ENCODE measurements at regions not wholly inside any gene's neighbourhood (a gene's known extent, or its start where the extent isn't known, plus 50 kb on each side); places are given as distances from the start of the nearest gene placed in this dataset.
"Not testable (repeated sequence)": the region's sequence is repeated elsewhere in the genome, so short reads cannot be mapped to it uniquely, and the experiment has no call there.

- no peak for ATAC-seq (ENCODE audit: low read depth)
- TF ChIP-seq CTCF (IDR thresholded peaks at IDR 0.05): no peak
- H3K9me3 Mint-ChIP-seq: no peaks in the 10 kb centered on the region
- no peak overlapping the region for H3K27ac Mint-ChIP-seq
- H3K27me3 Mint-ChIP-seq: no peaks in the 10 kb centered on the region
- peaks cover 4% of the 10 kb centered on the region for H3K4me1 Mint-ChIP-seq
- ChIA-PET POLR2A (no interaction called here), CTCF (no interaction called here)
- H3K36me3 Mint-ChIP-seq (ENCODE audit: low read depth): no peaks in the 10 kb centered on the region
- no peak overlapping the region for H3K4me3 Mint-ChIP-seq
- intact Hi-C loops (cut with micrococcal nuclease): no loop called here
- DNase-seq: no peak
Measured at GRCh38 chr9:81801190-81801589, 111.8 kb upstream of the TLE1 start.

DNA sequence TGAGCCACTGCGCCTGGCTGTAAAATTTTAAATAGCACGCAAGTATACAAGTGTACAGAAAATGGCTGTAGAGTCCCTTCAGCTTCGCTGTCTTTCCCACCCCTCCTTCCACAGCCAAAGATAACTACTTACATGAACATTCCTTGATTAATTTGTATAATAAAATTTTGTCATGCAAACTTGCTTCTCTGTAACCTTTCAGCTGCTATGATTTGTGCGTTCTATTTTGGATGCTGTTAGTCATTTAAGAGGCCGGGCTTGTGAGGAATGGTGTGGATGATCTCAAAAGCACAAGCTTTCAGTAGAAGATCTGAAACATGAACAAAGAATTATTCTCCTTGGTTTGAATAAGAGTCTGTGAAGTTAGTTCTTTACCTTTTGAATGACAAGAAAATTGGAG lies 115.0 kb upstream of the TLE1 start:
- Mint-ChIP-seq H3K9me3 (no peaks in the 10 kb centered on the region), H3K27me3 (no peaks in the 10 kb centered on the region), H3K27ac (no peak overlapping the region), H3K36me3 (ENCODE audit: low read depth) (no peaks in the 10 kb centered on the region), H3K4me3 (no peak overlapping the region), H3K4me1 (peaks cover 4% of the 10 kb centered on the region)
- intact Hi-C loops (cut with micrococcal nuclease): no loop called here
- no peak for DNase-seq
- ChIA-PET CTCF (no interaction called here), POLR2A (no interaction called here)
- no peak for ATAC-seq (ENCODE audit: low read depth)
- TF ChIP-seq CTCF (IDR thresholded peaks at IDR 0.05): no peak

DNA sequence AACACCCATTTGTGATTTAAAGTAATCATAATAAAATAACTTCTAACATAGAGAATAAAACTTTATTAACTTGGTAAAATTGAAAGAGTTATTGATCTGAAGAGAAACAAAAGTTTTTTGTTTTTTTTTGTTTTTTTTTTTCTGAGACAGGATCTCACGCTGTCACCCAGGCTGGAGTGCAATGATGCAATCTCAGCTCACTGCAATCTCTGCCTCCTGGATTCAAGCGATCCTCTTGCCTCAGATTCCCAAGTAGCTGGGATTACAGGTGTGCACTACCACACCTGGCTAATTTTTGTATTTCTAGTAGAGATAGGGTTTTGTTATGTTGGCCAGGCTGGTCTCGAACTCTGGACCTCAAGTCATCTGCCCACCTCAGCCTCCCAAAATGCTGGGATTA lies 116.5 kb upstream of the SPATA31D4 start:
- H3K4me1 Mint-ChIP-seq: peaks cover 26% of the 10 kb centered on the region
- DNase-seq; intact Hi-C loops (cut with micrococcal nuclease); H3K36me3 Mint-ChIP-seq (ENCODE audit: low read depth); H3K4me3 Mint-ChIP-seq; H3K27ac Mint-ChIP-seq; H3K9me3 Mint-ChIP-seq; ATAC-seq (ENCODE audit: low read depth); CTCF ChIA-PET; POLR2A ChIA-PET; H3K27me3 Mint-ChIP-seq: not testable (repeated sequence)

DNA sequence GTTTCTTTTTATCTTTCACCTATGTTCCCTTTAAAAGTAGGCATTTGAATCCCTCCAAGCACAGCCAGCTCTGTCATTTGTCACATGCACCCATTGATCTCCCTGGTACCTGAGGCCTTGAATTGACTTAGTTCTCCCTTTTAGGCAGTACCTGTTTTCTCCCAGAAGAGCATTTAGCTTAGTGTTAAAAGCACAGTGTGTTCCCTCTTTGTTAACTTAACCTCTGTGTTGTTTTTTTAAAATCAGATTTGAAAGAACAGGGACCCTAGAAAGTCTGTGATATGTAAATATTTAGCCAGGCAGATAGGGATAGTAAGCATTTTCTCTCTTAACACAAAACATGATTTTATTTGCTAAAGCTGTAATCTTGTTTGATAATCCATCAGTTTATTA lies 113.8 kb upstream of the SPATA31D4 start:
- no peaks in the 10 kb centered on the region for H3K9me3 Mint-ChIP-seq
- no peaks in the 10 kb centered on the region for H3K27me3 Mint-ChIP-seq
- no peak for ATAC-seq (ENCODE audit: low read depth)
- H3K36me3 Mint-ChIP-seq (ENCODE audit: low read depth): no peaks in the 10 kb centered on the region
- CTCF ChIA-PET: no interaction called here
- H3K27ac Mint-ChIP-seq: no peak overlapping the region
- intact Hi-C loops (cut with micrococcal nuclease): no loop called here
- TF ChIP-seq CTCF (IDR thresholded peaks at IDR 0.05): no peak
- POLR2A ChIA-PET: no interaction called here
- H3K4me3 Mint-ChIP-seq: no peak overlapping the region
- DNase-seq: no peak
- H3K4me1 Mint-ChIP-seq: peaks cover 26% of the 10 kb centered on the region

DNA sequence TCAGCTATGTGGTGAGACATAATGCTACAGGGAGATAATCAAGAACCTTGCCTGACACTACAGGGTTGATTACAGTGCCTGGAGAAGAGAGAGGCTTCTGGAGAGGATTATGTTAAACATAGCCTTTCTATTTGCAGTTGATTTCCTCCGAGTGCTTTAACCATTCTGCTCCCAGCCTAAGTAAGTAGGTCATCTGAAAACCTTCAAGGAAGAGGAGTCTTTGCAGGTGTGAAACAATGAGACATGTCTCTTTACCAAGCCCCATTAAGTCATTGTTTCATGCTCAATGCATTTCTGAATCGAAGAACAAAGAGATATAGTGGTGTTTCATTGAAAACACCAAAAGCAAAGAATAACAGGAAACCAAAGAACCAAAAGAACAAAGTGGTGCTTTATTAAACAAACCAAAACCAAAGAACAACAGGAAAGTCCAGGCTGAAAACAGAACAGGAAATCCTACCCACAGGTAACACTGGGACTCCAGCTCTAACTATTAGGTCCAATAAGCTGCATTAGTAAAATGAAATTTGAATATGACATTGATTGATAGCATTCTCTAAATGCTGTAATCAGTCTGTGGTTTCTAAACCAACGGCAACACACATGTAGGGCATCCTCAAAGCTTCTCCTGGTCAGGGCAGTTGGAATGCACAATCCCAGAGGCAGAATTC lies 113.3 kb upstream of the SPATA31D4 start:
- no peak for ATAC-seq (ENCODE audit: low read depth)
- no peak for TF ChIP-seq CTCF (IDR thresholded peaks at IDR 0.05)
- intact Hi-C loops (cut with micrococcal nuclease): no loop called here
- Mint-ChIP-seq H3K36me3 (ENCODE audit: low read depth) (no peaks in the 10 kb centered on the region), H3K4me3 (no peak overlapping the region), H3K27me3 (no peaks in the 10 kb centered on the region), H3K4me1 (peaks cover 22% of the 10 kb centered on the region), H3K27ac (no peak overlapping the region), H3K9me3 (no peaks in the 10 kb centered on the region)
- no peak for DNase-seq
- POLR2A ChIA-PET: no interaction called here
- CTCF ChIA-PET: no interaction called here

DNA sequence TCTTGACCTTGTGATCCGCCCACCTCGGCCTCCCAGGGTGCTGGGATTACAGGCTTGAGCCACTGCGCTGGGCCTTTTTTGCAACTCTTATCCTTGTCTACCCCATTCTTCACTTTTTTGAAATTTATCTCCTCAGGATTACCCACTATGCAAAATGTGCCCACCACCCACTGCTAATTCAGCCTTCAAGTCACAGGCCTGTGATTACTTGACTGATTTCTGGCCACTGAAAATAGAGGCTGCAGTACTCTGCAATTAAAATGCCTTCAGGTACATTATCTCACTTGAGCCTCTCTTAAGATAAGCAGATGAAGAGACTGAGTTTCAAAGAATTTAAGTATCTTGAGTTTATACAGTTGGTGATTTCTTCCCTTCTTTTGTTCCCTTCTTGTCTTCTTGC lies 112.4 kb upstream of the SPATA31D4 start:
- Mint-ChIP-seq H3K36me3 (ENCODE audit: low read depth) (no peaks in the 10 kb centered on the region), H3K27ac (no peak overlapping the region), H3K4me1 (peaks cover 22% of the 10 kb centered on the region), H3K4me3 (no peak overlapping the region), H3K9me3 (no peaks in the 10 kb centered on the region), H3K27me3 (no peaks in the 10 kb centered on the region)
- ChIA-PET CTCF (no interaction called here), POLR2A (no interaction called here)
- intact Hi-C loops (cut with micrococcal nuclease): no loop called here
- ATAC-seq (ENCODE audit: low read depth) (no peak), DNase-seq (no peak)
- TF ChIP-seq CTCF (IDR thresholded peaks at IDR 0.05): no peak
